ENCODE measurements at regions not wholly inside any gene's neighbourhood (a gene's known extent, or its start where the extent isn't known, plus 50 kb on each side); places are given as distances from the start of the nearest gene placed in this dataset.

DNA sequence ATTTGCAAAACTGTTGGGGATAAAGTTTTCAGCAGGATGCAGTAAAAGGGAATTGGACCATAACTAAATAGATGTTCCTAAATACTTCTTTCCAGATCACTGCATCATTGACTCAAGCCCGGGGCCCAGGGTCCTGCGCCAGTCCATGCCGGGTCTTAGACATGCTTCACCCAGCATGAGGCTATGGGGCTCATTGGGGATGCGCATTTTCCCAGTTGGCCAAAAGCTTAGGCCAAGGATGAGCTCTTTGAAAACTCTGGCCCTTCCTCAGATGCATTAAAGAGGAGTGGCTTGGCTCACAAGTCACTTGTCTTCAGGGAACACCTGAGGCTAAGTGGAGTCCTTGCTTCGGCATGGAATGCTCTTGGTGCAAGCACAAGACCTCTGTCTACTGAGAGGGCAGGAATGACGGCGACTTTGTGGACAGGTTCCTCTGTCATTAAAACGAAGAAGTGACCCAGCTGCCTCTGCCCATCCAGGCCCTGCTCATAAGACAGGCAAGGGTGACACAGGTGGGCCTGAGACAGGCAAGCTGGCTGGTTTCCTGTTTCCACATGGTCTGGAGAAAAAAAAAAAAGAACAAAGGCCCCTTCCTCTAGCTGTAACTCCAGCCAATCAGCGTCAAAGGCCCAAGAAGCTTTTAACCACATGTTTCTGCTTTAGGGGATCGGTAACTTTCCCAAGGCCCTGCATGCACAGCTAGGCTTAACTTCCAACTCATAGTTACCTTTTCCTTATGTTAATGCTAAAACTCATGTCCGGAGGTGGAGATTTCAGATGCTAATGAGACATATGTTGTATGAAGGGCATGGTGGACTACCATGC lies 81.4 kb upstream of the CDH4 start:
- TF ChIP-seq, protein P1, sequence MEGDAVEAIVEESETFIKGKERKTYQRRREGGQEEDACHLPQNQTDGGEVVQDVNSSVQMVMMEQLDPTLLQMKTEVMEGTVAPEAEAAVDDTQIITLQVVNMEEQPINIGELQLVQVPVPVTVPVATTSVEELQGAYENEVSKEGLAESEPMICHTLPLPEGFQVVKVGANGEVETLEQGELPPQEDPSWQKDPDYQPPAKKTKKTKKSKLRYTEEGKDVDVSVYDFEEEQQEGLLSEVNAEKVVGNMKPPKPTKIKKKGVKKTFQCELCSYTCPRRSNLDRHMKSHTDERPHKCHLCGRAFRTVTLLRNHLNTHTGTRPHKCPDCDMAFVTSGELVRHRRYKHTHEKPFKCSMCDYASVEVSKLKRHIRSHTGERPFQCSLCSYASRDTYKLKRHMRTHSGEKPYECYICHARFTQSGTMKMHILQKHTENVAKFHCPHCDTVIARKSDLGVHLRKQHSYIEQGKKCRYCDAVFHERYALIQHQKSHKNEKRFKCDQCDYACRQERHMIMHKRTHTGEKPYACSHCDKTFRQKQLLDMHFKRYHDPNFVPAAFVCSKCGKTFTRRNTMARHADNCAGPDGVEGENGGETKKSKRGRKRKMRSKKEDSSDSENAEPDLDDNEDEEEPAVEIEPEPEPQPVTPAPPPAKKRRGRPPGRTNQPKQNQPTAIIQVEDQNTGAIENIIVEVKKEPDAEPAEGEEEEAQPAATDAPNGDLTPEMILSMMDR (IDR thresholded peaks at IDR 0.05), result no peak
- H3K27ac Mint-ChIP-seq (ENCODE audit: unreplicated experiment), result no peak overlapping the region
- H3K4me1 Mint-ChIP-seq (ENCODE audit: unreplicated experiment), result peaks cover 6% of the 10 kb centered on the region
- no peak for DNase-seq (ENCODE audit: extremely low spot score, unreplicated experiment)
- H3K36me3 Mint-ChIP-seq (ENCODE audit: unreplicated experiment), result no peaks in the 10 kb centered on the region
- no peaks in the 10 kb centered on the region for H3K9me3 Mint-ChIP-seq (ENCODE audit: unreplicated experiment)
- H3K4me3 Mint-ChIP-seq (ENCODE audit: unreplicated experiment), result no peak overlapping the region
- no peaks in the 10 kb centered on the region for H3K27me3 Mint-ChIP-seq (ENCODE audit: unreplicated experiment)

DNA sequence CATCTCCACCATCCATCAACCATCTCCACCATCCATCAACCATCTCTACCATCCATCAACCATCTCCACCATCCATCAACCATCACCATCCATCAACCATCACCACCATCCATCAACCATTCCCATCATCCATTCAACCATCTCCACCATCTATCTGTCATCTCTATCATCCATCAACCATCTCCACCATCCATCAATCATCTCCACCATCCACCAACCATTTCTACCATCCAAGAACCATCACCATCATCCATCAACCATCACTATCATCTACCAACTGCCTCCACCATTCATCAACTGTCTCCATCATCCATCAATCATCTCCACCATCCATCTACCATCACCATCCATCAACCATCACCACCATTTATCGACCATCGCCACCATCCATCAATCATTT lies 78.8 kb upstream of the CDH4 start:
- H3K9me3 Mint-ChIP-seq (ENCODE audit: unreplicated experiment), result no peaks in the 10 kb centered on the region
- no peaks in the 10 kb centered on the region for H3K4me1 Mint-ChIP-seq (ENCODE audit: unreplicated experiment)
- H3K27ac Mint-ChIP-seq (ENCODE audit: unreplicated experiment), result no peak overlapping the region
- H3K4me3 Mint-ChIP-seq (ENCODE audit: unreplicated experiment), result no peak overlapping the region
- H3K27me3 Mint-ChIP-seq (ENCODE audit: unreplicated experiment), result no peaks in the 10 kb centered on the region
- H3K36me3 Mint-ChIP-seq (ENCODE audit: unreplicated experiment), result no peaks in the 10 kb centered on the region
- TF ChIP-seq, protein P1 (IDR thresholded peaks at IDR 0.05), result no peak
- no peak for DNase-seq (ENCODE audit: extremely low spot score, unreplicated experiment)

DNA sequence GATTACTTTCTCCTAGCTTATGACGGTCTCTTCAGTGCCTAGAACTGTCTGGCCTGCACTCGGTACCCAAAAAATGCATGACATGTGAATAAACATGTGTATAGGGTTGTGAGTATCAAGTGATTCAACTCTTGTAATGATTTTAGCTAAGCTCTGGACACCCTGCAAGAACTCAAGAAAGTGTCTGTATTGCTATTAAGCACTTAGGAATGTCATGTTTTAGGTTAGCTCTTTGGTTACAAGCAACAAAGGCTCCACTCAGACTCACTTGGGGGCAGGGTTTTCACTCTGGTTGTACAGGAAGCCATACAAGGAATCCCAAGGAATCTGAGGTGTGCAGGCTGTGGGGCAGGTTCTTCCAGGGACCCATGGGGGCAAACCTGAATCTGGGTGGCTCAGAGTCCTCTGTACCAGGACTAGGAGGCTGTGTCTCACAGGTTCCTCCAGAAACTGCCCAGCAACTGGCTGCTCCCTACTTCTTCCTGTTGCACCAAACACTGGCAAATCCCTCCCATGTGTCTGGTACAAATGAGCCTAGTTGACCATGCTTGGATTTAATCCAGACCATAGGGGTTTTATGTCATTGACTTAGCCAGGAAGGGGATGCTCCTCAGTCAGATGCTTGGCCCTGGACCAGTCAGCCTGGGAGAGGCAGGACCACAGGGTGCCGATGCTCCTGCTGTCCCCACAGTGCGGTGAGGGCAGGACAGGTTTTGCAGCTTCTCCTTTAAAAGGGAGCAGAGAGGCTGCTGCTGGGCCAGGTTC lies 77.9 kb upstream of the CDH4 start:
- DNase-seq (ENCODE audit: extremely low spot score, unreplicated experiment), result no peak

DNA sequence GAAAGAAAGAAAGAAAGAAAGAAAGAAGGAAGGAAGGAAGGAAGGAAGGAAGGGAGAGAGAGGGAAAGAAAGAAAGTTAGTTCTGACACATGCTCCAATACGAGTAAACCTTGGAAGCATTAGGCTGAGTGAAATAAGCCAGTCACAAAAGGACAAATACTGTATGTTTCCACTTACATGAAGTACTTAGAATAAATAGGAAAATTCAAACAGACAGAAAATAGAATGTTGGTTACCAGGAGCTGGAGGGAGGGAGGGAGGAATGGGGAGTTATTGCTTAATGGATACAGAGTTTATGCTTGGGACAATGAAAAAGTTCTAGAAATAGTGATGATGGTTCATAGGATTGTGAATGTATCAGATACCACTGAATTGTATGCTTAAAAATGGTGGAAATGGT lies 75.2 kb upstream of the CDH4 start:
- TF ChIP-seq, protein P1 (IDR thresholded peaks at IDR 0.05), result no peak
- no peaks in the 10 kb centered on the region for H3K27me3 Mint-ChIP-seq (ENCODE audit: unreplicated experiment)
- H3K36me3 Mint-ChIP-seq (ENCODE audit: unreplicated experiment), result no peaks in the 10 kb centered on the region
- H3K4me3 Mint-ChIP-seq (ENCODE audit: unreplicated experiment), result no peak overlapping the region
- H3K4me1 Mint-ChIP-seq (ENCODE audit: unreplicated experiment), result no peaks in the 10 kb centered on the region
- H3K9me3 Mint-ChIP-seq (ENCODE audit: unreplicated experiment), result no peaks in the 10 kb centered on the region
- no peak overlapping the region for H3K27ac Mint-ChIP-seq (ENCODE audit: unreplicated experiment)
- DNase-seq (ENCODE audit: extremely low spot score, unreplicated experiment), result no peak

More for the DNA sequence above, 77.9 kb upstream of the CDH4 start:
- Mint-ChIP-seq H3K4me1 (ENCODE audit: unreplicated experiment) (no peaks in the 10 kb centered on the region), H3K4me3 (ENCODE audit: unreplicated experiment) (no peak overlapping the region), H3K9me3 (ENCODE audit: unreplicated experiment) (no peaks in the 10 kb centered on the region), H3K36me3 (ENCODE audit: unreplicated experiment) (no peaks in the 10 kb centered on the region), H3K27ac (ENCODE audit: unreplicated experiment) (no peak overlapping the region), H3K27me3 (ENCODE audit: unreplicated experiment) (no peaks in the 10 kb centered on the region)
- TF ChIP-seq, protein P1 (IDR thresholded peaks at IDR 0.05), result no peak

DNA sequence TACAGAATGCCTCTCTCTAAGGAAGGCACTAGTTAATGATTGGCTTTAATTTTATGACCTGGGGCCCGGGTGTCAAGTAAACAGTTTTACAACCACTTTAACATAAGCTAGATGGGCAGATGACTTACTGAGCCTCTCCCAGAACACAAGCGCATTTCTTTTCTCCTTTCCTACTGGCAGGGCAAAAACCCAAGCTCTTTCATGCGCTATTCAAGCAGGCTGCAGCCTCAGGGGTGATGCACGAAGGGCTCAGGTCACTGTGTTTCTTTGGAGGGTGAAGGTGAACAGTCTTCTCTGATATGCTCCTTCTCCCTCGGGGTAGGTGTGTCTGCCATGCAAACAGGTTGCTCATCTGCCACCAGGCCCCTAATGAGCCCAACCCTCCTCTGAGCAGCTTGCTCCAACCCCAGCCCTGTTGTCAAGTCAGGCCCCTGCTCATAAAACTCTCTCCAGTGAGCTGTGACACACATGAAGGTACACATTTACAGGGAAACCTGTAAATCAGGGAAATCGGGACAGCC lies 73.5 kb upstream of the CDH4 start:
- H3K4me1 Mint-ChIP-seq (ENCODE audit: unreplicated experiment), result no peaks in the 10 kb centered on the region
- TF ChIP-seq, protein P1 (IDR thresholded peaks at IDR 0.05), result no peak
- DNase-seq (ENCODE audit: extremely low spot score, unreplicated experiment), result no peak
- H3K9me3 Mint-ChIP-seq (ENCODE audit: unreplicated experiment), result no peaks in the 10 kb centered on the region
- H3K4me3 Mint-ChIP-seq (ENCODE audit: unreplicated experiment), result no peak overlapping the region
- H3K27me3 Mint-ChIP-seq (ENCODE audit: unreplicated experiment), result no peaks in the 10 kb centered on the region
- no peaks in the 10 kb centered on the region for H3K36me3 Mint-ChIP-seq (ENCODE audit: unreplicated experiment)
- H3K27ac Mint-ChIP-seq (ENCODE audit: unreplicated experiment), result no peak overlapping the region
